CD4-positive, alpha-beta T cell treated with Interleukin-4 for 4 hours (primary cell): ENCODE measurements at regions not wholly inside any gene's neighbourhood (a gene's known extent, or its start where the extent isn't known, plus 50 kb on each side); places are given as distances from the start of the nearest gene placed in this dataset.

Experiments
- DNase-seq: peaks from one replicate; pipeline ENCODE4 v3.0.0-alpha.2; 2020

GRCh38 chr2:16328521-16329190 is 337.0 kb downstream of the CYRIA start:
- no peak for DNase-seq

GRCh38 chr2:16327326-16327725 is 338.3 kb downstream of the CYRIA start:
- no peak for DNase-seq

- DNase-seq = no peak
These were observed 338.8 kb downstream of the CYRIA start for GRCh38 chr2:16326711-16327300.

GRCh38 chr2:16325976-16326510 is 339.6 kb downstream of the CYRIA start:
- no peak for DNase-seq

GRCh38 chr2:16325016-16325975 is 340.3 kb downstream of the CYRIA start:
- no peak for DNase-seq

- no peak for DNase-seq
These were observed 341.1 kb downstream of the CYRIA start for GRCh38 chr2:16324544-16324937.

GRCh38 chr2:16323551-16324543 is 341.8 kb downstream of the CYRIA start:
- DNase-seq = no peak

GRCh38 chr2:16323126-16323520 is 342.5 kb downstream of the CYRIA start:
- no peak for DNase-seq

- DNase-seq = no peak
These were observed 343.1 kb downstream of the CYRIA start for GRCh38 chr2:16322308-16323125.

- DNase-seq = no peak
These were observed 343.8 kb downstream of the CYRIA start for GRCh38 chr2:16321872-16322271.

GRCh38 chr2:16321256-16321655 is 344.4 kb downstream of the CYRIA start:
- no peak for DNase-seq

- no peak for DNase-seq
These were observed 344.9 kb downstream of the CYRIA start for GRCh38 chr2:16320716-16321115.

GRCh38 chr2:16319551-16320121 is 346.0 kb downstream of the CYRIA start:
- no peak for DNase-seq

- DNase-seq = no peak
These were observed 347.0 kb downstream of the CYRIA start for GRCh38 chr2:16318474-16319195.

GRCh38 chr2:16318051-16318450 is 347.6 kb downstream of the CYRIA start:
- no peak for DNase-seq

- no peak for DNase-seq
These were observed 348.3 kb downstream of the CYRIA start for GRCh38 chr2:16317211-16317830.

- DNase-seq = no peak
These were observed 349.0 kb downstream of the CYRIA start for GRCh38 chr2:16316456-16317210.

GRCh38 chr2:16315908-16316307 is 349.7 kb downstream of the CYRIA start:
- DNase-seq = no peak

- DNase-seq = no peak
These were observed 350.2 kb downstream of the CYRIA start for GRCh38 chr2:16315458-16315835.
